ENCODE measurements at regions not wholly inside any gene's neighbourhood (a gene's known extent, or its start where the extent isn't known, plus 50 kb on each side); places are given as distances from the start of the nearest gene placed in this dataset.

DNA sequence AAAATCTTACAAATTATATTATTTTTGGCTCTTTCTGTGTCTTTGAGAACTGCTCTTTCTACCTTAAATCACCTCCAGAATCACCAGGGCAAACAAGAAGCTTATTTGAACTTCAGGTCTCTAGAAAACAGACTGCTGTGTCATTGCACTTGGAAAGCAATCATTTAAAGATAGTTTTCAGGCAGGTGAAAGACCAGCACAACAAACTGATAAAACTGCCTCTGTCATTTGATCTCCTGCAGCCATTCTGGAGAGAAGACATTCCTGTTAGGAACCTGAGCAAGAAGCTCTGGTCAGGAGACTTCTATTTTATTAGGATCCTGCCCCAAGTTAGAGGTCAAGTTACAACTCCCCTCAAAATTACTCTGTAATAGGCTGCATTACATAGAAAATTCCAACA, 50.7 kb upstream of the AP4E1 start:
- Histone ChIP-seq H3K36me3 (ENCODE audit: control insufficient read depth in 1 of 2, insufficient read depth in 2 of 2, low read length in 2 of 2) (no peaks in the 10 kb centered on the region), H2AK5ac (ENCODE audit: low read length) (no peak overlapping the region), H4K91ac (ENCODE audit: low read depth, low read length) (no peak overlapping the region), H2BK12ac (ENCODE audit: low read length) (no peak overlapping the region), H3K79me1 (ENCODE audit: low read length) (peaks cover 12% of the 10 kb centered on the region), H3K9me3 (ENCODE audit: insufficient read depth, low read depth, low read length) (peaks cover 3% of the 10 kb centered on the region), H2BK5ac (ENCODE audit: low read depth, low read length, poor library complexity) (no peak overlapping the region), H3K4me1 (ENCODE audit: control insufficient read depth in 1 of 2, insufficient read depth in 2 of 2, low read length in 2 of 2) (peaks cover 3 to 17% of the 10 kb centered on the region in 2 experiments), H3K4me2 (ENCODE audit: low read length) (no peak overlapping the region), H3K18ac (ENCODE audit: low read length) (no peak overlapping the region), H4K8ac (ENCODE audit: low read depth, low read length) (no peak overlapping the region), H3K23ac (ENCODE audit: low read length) (no peak overlapping the region), H4K12ac (ENCODE audit: low read depth, low read length) (no peak overlapping the region), H3K4ac (ENCODE audit: low read depth, low read length) (no peak overlapping the region), H3K27ac (ENCODE audit: low read depth, low read length) (peak overlapping the region; percentile 44), H2BK120ac (ENCODE audit: insufficient read depth, low read length, poor library complexity) (no peak overlapping the region), H3K14ac (ENCODE audit: low read length) (no peak overlapping the region), H3K4me3 (ENCODE audit: low read depth, low read length) (no peak overlapping the region), H2AFZ (ENCODE audit: insufficient read depth, low read length, poor library complexity) (no peak overlapping the region), H3K79me2 (ENCODE audit: control insufficient read depth, insufficient read depth, low read length, poor library complexity) (no peaks in the 10 kb centered on the region), H3K27me3 (ENCODE audit: insufficient read depth, low read length) (no peaks in the 10 kb centered on the region), H3K9ac (ENCODE audit: low read length) (no peak overlapping the region)
- DNase-seq = no peak

- no peaks in the 10 kb centered on the region for H3K79me2 ChIP-seq (ENCODE audit: control insufficient read depth, insufficient read depth, low read length, poor library complexity)
- H3K9me3 ChIP-seq (ENCODE audit: insufficient read depth, low read depth, low read length) = peaks cover 2% of the 10 kb centered on the region
- H3K23ac ChIP-seq (ENCODE audit: low read length) = no peak overlapping the region
- peak; percentile 87 to 100 for DNase-seq
- H3K27ac ChIP-seq (ENCODE audit: low read depth, low read length) = peak overlapping the region; percentile 89
- peak overlapping the region; percentile 78 for H4K8ac ChIP-seq (ENCODE audit: low read depth, low read length)
- peak overlapping the region; percentile 82 for H2BK12ac ChIP-seq (ENCODE audit: low read length)
- H2AK5ac ChIP-seq (ENCODE audit: low read length) = no peak overlapping the region
- H3K36me3 ChIP-seq (ENCODE audit: control insufficient read depth in 1 of 2, insufficient read depth in 2 of 2, low read length in 2 of 2) = no peaks in the 10 kb centered on the region
- H3K4me3 ChIP-seq (ENCODE audit: low read depth, low read length) = no peak overlapping the region
- H3K18ac ChIP-seq (ENCODE audit: low read length) = no peak overlapping the region
- H3K4me1 ChIP-seq (ENCODE audit: control insufficient read depth in 1 of 2, insufficient read depth in 2 of 2, low read length in 2 of 2) = peaks cover 3 to 17% of the 10 kb centered on the region in 2 experiments
- H4K91ac ChIP-seq (ENCODE audit: low read depth, low read length) = no peak overlapping the region
- H3K79me1 ChIP-seq (ENCODE audit: low read length) = peaks cover 12% of the 10 kb centered on the region
- H2BK5ac ChIP-seq (ENCODE audit: low read depth, low read length, poor library complexity) = peak overlapping the region; percentile 67
- no peak overlapping the region for H2AFZ ChIP-seq (ENCODE audit: insufficient read depth, low read length, poor library complexity)
- H3K9ac ChIP-seq (ENCODE audit: low read length) = no peak overlapping the region
- H3K27me3 ChIP-seq (ENCODE audit: insufficient read depth, low read length) = no peaks in the 10 kb centered on the region
- H4K12ac ChIP-seq (ENCODE audit: low read depth, low read length) = no peak overlapping the region
- H3K14ac ChIP-seq (ENCODE audit: low read length) = peak overlapping the region; percentile 17
- H3K4ac ChIP-seq (ENCODE audit: low read depth, low read length) = no peak overlapping the region
- no CpG with 5 or more reads among the region's 4 CpGs for WGBS (ENCODE audit: extremely low coverage, insufficient coverage, insufficient read length)
- peak overlapping the region; percentile 22 for H3K4me2 ChIP-seq (ENCODE audit: low read length)
- peak overlapping the region; percentile 64 for H2BK120ac ChIP-seq (ENCODE audit: insufficient read depth, low read length, poor library complexity)
These were observed 53.6 kb upstream of the AP4E1 start for GRCh38 chr15:50854601-50855490.

DNA sequence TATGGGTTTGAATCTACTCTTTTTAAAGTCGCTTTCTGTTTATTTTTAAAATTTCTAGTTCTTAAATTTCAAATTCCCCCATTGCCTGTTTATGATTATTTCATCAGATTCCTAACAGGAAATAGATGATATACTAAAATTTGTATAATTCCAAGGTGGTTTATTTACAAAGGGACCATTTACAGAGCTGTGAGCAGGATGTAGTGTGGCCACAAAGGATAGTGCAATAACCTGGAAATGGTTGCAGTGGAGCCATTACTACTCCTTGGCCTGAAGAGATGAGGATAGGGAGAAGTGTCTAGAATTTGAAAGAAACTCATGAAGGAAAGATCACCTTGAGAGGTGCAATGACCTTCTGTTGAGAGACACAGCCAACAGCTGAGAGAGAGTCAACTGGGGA, 58.5 kb upstream of the AP4E1 start:
- Histone ChIP-seq H3K14ac (ENCODE audit: low read length) (no peak overlapping the region), H3K9ac (ENCODE audit: low read length) (no peak overlapping the region), H3K4me2 (ENCODE audit: low read length) (no peak overlapping the region), H3K4me3 (ENCODE audit: low read depth, low read length) (no peak overlapping the region), H2BK5ac (ENCODE audit: low read depth, low read length, poor library complexity) (no peak overlapping the region), H4K91ac (ENCODE audit: low read depth, low read length) (no peak overlapping the region), H4K12ac (ENCODE audit: low read depth, low read length) (no peak overlapping the region), H3K79me2 (ENCODE audit: control insufficient read depth, insufficient read depth, low read length, poor library complexity) (no peaks in the 10 kb centered on the region), H3K79me1 (ENCODE audit: low read length) (peaks cover 7% of the 10 kb centered on the region), H2AK5ac (ENCODE audit: low read length) (no peak overlapping the region), H3K4me1 (ENCODE audit: control insufficient read depth in 1 of 2, insufficient read depth in 2 of 2, low read length in 2 of 2) (peaks cover 0 to 3% of the 10 kb centered on the region in 2 experiments), H4K8ac (ENCODE audit: low read depth, low read length) (no peak overlapping the region), H3K36me3 (ENCODE audit: control insufficient read depth in 1 of 2, insufficient read depth in 2 of 2, low read length in 2 of 2) (no peaks in the 10 kb centered on the region), H3K9me3 (ENCODE audit: insufficient read depth, low read depth, low read length) (no peaks in the 10 kb centered on the region), H3K27ac (ENCODE audit: low read depth, low read length) (no peak overlapping the region), H3K4ac (ENCODE audit: low read depth, low read length) (no peak overlapping the region), H3K23ac (ENCODE audit: low read length) (no peak overlapping the region), H2AFZ (ENCODE audit: insufficient read depth, low read length, poor library complexity) (no peak overlapping the region), H2BK12ac (ENCODE audit: low read length) (no peak overlapping the region), H3K27me3 (ENCODE audit: insufficient read depth, low read length) (no peaks in the 10 kb centered on the region), H2BK120ac (ENCODE audit: insufficient read depth, low read length, poor library complexity) (no peak overlapping the region), H3K18ac (ENCODE audit: low read length) (no peak overlapping the region)
- DNase-seq = no peak
- WGBS (ENCODE audit: extremely low coverage, insufficient coverage, insufficient read length) = no CpG with 5 or more reads among the region's 1 CpG

- Histone ChIP-seq H4K12ac (ENCODE audit: low read depth, low read length) (no peak overlapping the region), H4K91ac (ENCODE audit: low read depth, low read length) (no peak overlapping the region), H2BK5ac (ENCODE audit: low read depth, low read length, poor library complexity) (no peak overlapping the region), H3K9ac (ENCODE audit: low read length) (no peak overlapping the region), H2AFZ (ENCODE audit: insufficient read depth, low read length, poor library complexity) (no peak overlapping the region), H2BK12ac (ENCODE audit: low read length) (no peak overlapping the region), H3K9me3 (ENCODE audit: insufficient read depth, low read depth, low read length) (no peaks in the 10 kb centered on the region), H4K8ac (ENCODE audit: low read depth, low read length) (no peak overlapping the region), H3K4me1 (ENCODE audit: control insufficient read depth in 1 of 2, insufficient read depth in 2 of 2, low read length in 2 of 2) (no peaks in the 10 kb centered on the region), H2AK5ac (ENCODE audit: low read length) (no peak overlapping the region), H3K4ac (ENCODE audit: low read depth, low read length) (no peak overlapping the region), H3K18ac (ENCODE audit: low read length) (no peak overlapping the region), H3K4me2 (ENCODE audit: low read length) (no peak overlapping the region), H2BK120ac (ENCODE audit: insufficient read depth, low read length, poor library complexity) (no peak overlapping the region), H3K4me3 (ENCODE audit: low read depth, low read length) (no peak overlapping the region), H3K79me2 (ENCODE audit: control insufficient read depth, insufficient read depth, low read length, poor library complexity) (no peaks in the 10 kb centered on the region), H3K27me3 (ENCODE audit: insufficient read depth, low read length) (no peaks in the 10 kb centered on the region), H3K27ac (ENCODE audit: low read depth, low read length) (no peak overlapping the region), H3K14ac (ENCODE audit: low read length) (no peak overlapping the region), H3K23ac (ENCODE audit: low read length) (no peak overlapping the region), H3K36me3 (ENCODE audit: control insufficient read depth in 1 of 2, insufficient read depth in 2 of 2, low read length in 2 of 2) (no peaks in the 10 kb centered on the region), H3K79me1 (ENCODE audit: low read length) (no peaks in the 10 kb centered on the region)
- no peak for DNase-seq
These were observed 60.1 kb upstream of the AP4E1 start for GRCh38 chr15:50848349-50848748.

Measured in trophoblast cell (in vitro differentiated cells and primary cell).